CD4-positive, CD25-positive, alpha-beta regulatory T cell (primary cell): ENCODE measurements at regions not wholly inside any gene's neighbourhood (a gene's known extent, or its start where the extent isn't known, plus 50 kb on each side); places are given as distances from the start of the nearest gene placed in this dataset.
A peak's percentile ranks its signal among the peaks of the same experiment; 100 is the strongest.

Experiments used
- ATAC-seq, 2 donors: fragments of 150-1000 bp; cut with Tn5 transposase; one replicate each; pipeline ENCODE4 v1.10.0; 2021; ENCODE audit warnings: low read depth in 2 of 2, moderate number of reproducible peaks in 2 of 2, moderate library complexity in 1 of 2
- DNase-seq, 3 donors: peaks; one replicate each; pipeline versions ENCODE4 v3.0.0 to v3.0.0-alpha.2; 2012 to 2022; ENCODE audit warnings: mixed read lengths in 1 of 3
- H3K27ac ChIP-seq: one replicate; pipeline ENCODE4 v1.7.0; 2013; ENCODE audit warnings: mild to moderate bottlenecking, low read length; ENCODE audit not compliant: insufficient read depth, poor library complexity, severe bottlenecking
- H3K27me3 ChIP-seq: one replicate; pipeline ENCODE4 v1.7.0; 2013; ENCODE audit warnings: low read length; ENCODE audit not compliant: control insufficient read depth, insufficient read depth
- H3K36me3 ChIP-seq: one replicate; pipeline ENCODE4 v1.7.0; 2013; ENCODE audit warnings: mild to moderate bottlenecking, low read length, moderate library complexity; ENCODE audit not compliant: control insufficient read depth, insufficient read depth
- H3K4me1 ChIP-seq: 2 replicates; pipeline ENCODE4 v1.7.0; 2013; ENCODE audit warnings: mild to moderate bottlenecking, low read length; ENCODE audit not compliant: insufficient read depth, control insufficient read depth, poor library complexity, severe bottlenecking
- H3K4me3 ChIP-seq: one replicate; pipeline ENCODE4 v1.7.0; 2013; ENCODE audit warnings: low read depth, mild to moderate bottlenecking, low read length, moderate library complexity
- H3K9me3 ChIP-seq, 2 experiments: 1 replicate in 1 of 2; 2 replicates in 1 of 2; pipeline ENCODE4 v1.7.0; 2013; ENCODE audit warnings: low read length in 2 of 2, mild to moderate bottlenecking in 1 of 2, moderate library complexity in 1 of 2; ENCODE audit not compliant: control insufficient read depth in 2 of 2
- H3K27ac Mint-ChIP-seq, 3 donors: one replicate each; pipeline ENCODE4 v1.8.0; 2020 to 2022; ENCODE audit warnings: mild to moderate bottlenecking in 3 of 3, mixed read lengths in 3 of 3, moderate library complexity in 2 of 3
- H3K27me3 Mint-ChIP-seq: one replicate; pipeline ENCODE4 v1.8.0; 2022; ENCODE audit warnings: mild to moderate bottlenecking, mixed read lengths
- H3K36me3 Mint-ChIP-seq: one replicate; pipeline ENCODE4 v1.8.0; 2020; ENCODE audit warnings: mixed read lengths
- H3K4me1 Mint-ChIP-seq, 4 donors: one replicate each; pipeline ENCODE4 v1.8.0; 2020 to 2022; ENCODE audit warnings: mixed read lengths in 4 of 4, mild to moderate bottlenecking in 1 of 4
- H3K4me3 Mint-ChIP-seq, 4 donors: one replicate each; pipeline ENCODE4 v1.8.0; 2020 to 2022; ENCODE audit warnings: mild to moderate bottlenecking in 4 of 4, mixed read lengths in 4 of 4, moderate library complexity in 3 of 4
- H3K9me3 Mint-ChIP-seq, 7 donors: one replicate each; pipeline ENCODE4 v1.8.0; 2020 to 2022; ENCODE audit warnings: mixed read lengths in 7 of 7, mild to moderate bottlenecking in 3 of 7, moderate library complexity in 2 of 7

GRCh38 chr3:59133311-59133710, 83.5 kb upstream of the CFAP20DC start:
- DNase-seq: no peak
- H3K27ac Mint-ChIP-seq: no peak overlapping the region
- Histone ChIP-seq H3K27ac (no peak overlapping the region), H3K4me1 (no peaks in the 10 kb centered on the region), H3K36me3 (no peaks in the 10 kb centered on the region), H3K9me3 (no peaks in the 10 kb centered on the region), H3K27me3 (no peaks in the 10 kb centered on the region), H3K4me3 (no peak overlapping the region)
- no peak for ATAC-seq
- no peak overlapping the region for H3K4me3 Mint-ChIP-seq
- no peaks in the 10 kb centered on the region for H3K4me1 Mint-ChIP-seq
- H3K27me3 Mint-ChIP-seq: peaks cover 17% of the 10 kb centered on the region
- H3K36me3 Mint-ChIP-seq: no peaks in the 10 kb centered on the region
- no peaks in the 10 kb centered on the region for H3K9me3 Mint-ChIP-seq

GRCh38 chr3:59131016-59131766, 81.4 kb upstream of the CFAP20DC start:
- no peak for DNase-seq
- H3K4me3 ChIP-seq: no peak overlapping the region
- H3K4me1 Mint-ChIP-seq: no peaks in the 10 kb centered on the region
- no peak overlapping the region for H3K4me3 Mint-ChIP-seq
- H3K27me3 ChIP-seq: no peaks in the 10 kb centered on the region
- no peaks in the 10 kb centered on the region for H3K9me3 Mint-ChIP-seq
- no peaks in the 10 kb centered on the region for H3K36me3 ChIP-seq
- H3K36me3 Mint-ChIP-seq: no peaks in the 10 kb centered on the region
- H3K27ac Mint-ChIP-seq: no peak overlapping the region
- H3K27me3 Mint-ChIP-seq: peaks cover 15% of the 10 kb centered on the region
- ATAC-seq: no peak
- no peak overlapping the region for H3K27ac ChIP-seq
- H3K4me1 ChIP-seq: no peaks in the 10 kb centered on the region
- no peaks in the 10 kb centered on the region for H3K9me3 ChIP-seq

GRCh38 chr3:59128685-59129084, 78.9 kb upstream of the CFAP20DC start:
- no peaks in the 10 kb centered on the region for H3K9me3 ChIP-seq
- no peak overlapping the region for H3K27ac ChIP-seq
- ATAC-seq (no peak), DNase-seq (no peak)
- H3K27me3 ChIP-seq: no peaks in the 10 kb centered on the region
- Mint-ChIP-seq H3K36me3 (no peaks in the 10 kb centered on the region), H3K27ac (no peak overlapping the region), H3K9me3 (no peaks in the 10 kb centered on the region), H3K27me3 (peaks cover 7% of the 10 kb centered on the region), H3K4me1 (no peaks in the 10 kb centered on the region), H3K4me3 (no peak overlapping the region)
- H3K36me3 ChIP-seq: no peaks in the 10 kb centered on the region
- H3K4me3 ChIP-seq: no peak overlapping the region
- H3K4me1 ChIP-seq: no peaks in the 10 kb centered on the region

GRCh38 chr3:59127071-59127470, 77.2 kb upstream of the CFAP20DC start:
- no peaks in the 10 kb centered on the region for H3K9me3 ChIP-seq
- ATAC-seq: no peak

GRCh38 chr3:59126446-59126845, 76.6 kb upstream of the CFAP20DC start:
- H3K27ac Mint-ChIP-seq: peak overlapping the region in 1 of 3 donors; percentile 60
- no peak for ATAC-seq

More at GRCh38 chr3:59127071-59127470, 77.2 kb upstream of the CFAP20DC start:
- H3K36me3 Mint-ChIP-seq: no peaks in the 10 kb centered on the region
- no peak overlapping the region for H3K27ac Mint-ChIP-seq
- DNase-seq: no peak
- no peak overlapping the region for H3K27ac ChIP-seq
- peaks cover 0 to 4% (median 0%) of the 10 kb centered on the region in 7 donors for H3K9me3 Mint-ChIP-seq
- H3K27me3 ChIP-seq: no peaks in the 10 kb centered on the region
- no peak overlapping the region for H3K4me3 Mint-ChIP-seq
- H3K4me1 ChIP-seq: no peaks in the 10 kb centered on the region
- no peak overlapping the region for H3K4me3 ChIP-seq
- H3K36me3 ChIP-seq: no peaks in the 10 kb centered on the region
- H3K27me3 Mint-ChIP-seq: peaks cover 7% of the 10 kb centered on the region
- no peaks in the 10 kb centered on the region for H3K4me1 Mint-ChIP-seq

GRCh38 chr3:59121346-59122144, 71.7 kb upstream of the CFAP20DC start:
- no peaks in the 10 kb centered on the region for H3K36me3 Mint-ChIP-seq
- H3K4me3 Mint-ChIP-seq: no peak overlapping the region
- H3K9me3 Mint-ChIP-seq: peaks cover 0 to 6% (median 0%) of the 10 kb centered on the region in 7 donors

More at GRCh38 chr3:59126446-59126845, 76.6 kb upstream of the CFAP20DC start:
- no peaks in the 10 kb centered on the region for H3K36me3 ChIP-seq
- H3K4me1 ChIP-seq: no peaks in the 10 kb centered on the region
- Mint-ChIP-seq H3K9me3 (peaks cover 0 to 4% (median 0%) of the 10 kb centered on the region in 7 donors), H3K4me1 (no peaks in the 10 kb centered on the region), H3K27me3 (peaks cover 7% of the 10 kb centered on the region), H3K4me3 (no peak overlapping the region), H3K36me3 (no peaks in the 10 kb centered on the region)
- no peak overlapping the region for H3K4me3 ChIP-seq
- no peak overlapping the region for H3K27ac ChIP-seq
- H3K9me3 ChIP-seq: no peaks in the 10 kb centered on the region
- H3K27me3 ChIP-seq: no peaks in the 10 kb centered on the region
- DNase-seq: no peak

GRCh38 chr3:59118928-59119327, 69.1 kb upstream of the CFAP20DC start:
- peaks cover 15% of the 10 kb centered on the region for H3K27me3 Mint-ChIP-seq
- H3K27me3 ChIP-seq: no peaks in the 10 kb centered on the region
- DNase-seq (no peak), ATAC-seq (no peak)
- H3K9me3 ChIP-seq: no peaks in the 10 kb centered on the region
- H3K27ac Mint-ChIP-seq: no peak overlapping the region
- peaks cover 0 to 6% (median 0%) of the 10 kb centered on the region in 7 donors for H3K9me3 Mint-ChIP-seq
- peaks cover 2% of the 10 kb centered on the region for H3K4me1 ChIP-seq
- no peak overlapping the region for H3K4me3 ChIP-seq
- H3K27ac ChIP-seq: no peak overlapping the region
- no peaks in the 10 kb centered on the region for H3K36me3 ChIP-seq
- peaks cover 0 to 6% (median 0%) of the 10 kb centered on the region in 4 donors for H3K4me1 Mint-ChIP-seq
- H3K4me3 Mint-ChIP-seq: no peak overlapping the region
- H3K36me3 Mint-ChIP-seq: no peaks in the 10 kb centered on the region

More at GRCh38 chr3:59121346-59122144, 71.7 kb upstream of the CFAP20DC start:
- DNase-seq (no peak), ATAC-seq (no peak)
- Histone ChIP-seq H3K27ac (no peak overlapping the region), H3K36me3 (no peaks in the 10 kb centered on the region), H3K9me3 (no peaks in the 10 kb centered on the region), H3K27me3 (no peaks in the 10 kb centered on the region), H3K4me3 (no peak overlapping the region), H3K4me1 (no peaks in the 10 kb centered on the region)
- Mint-ChIP-seq H3K27me3 (peaks cover 11% of the 10 kb centered on the region), H3K27ac (no peak overlapping the region), H3K4me1 (no peaks in the 10 kb centered on the region)
